NCI-H1694 treated with DMSO at 0.1 percent for 48 hours (cell line): ENCODE measurements at regions not wholly inside any gene's neighbourhood (a gene's known extent, or its start where the extent isn't known, plus 50 kb on each side); places are given as distances from the start of the nearest gene placed in this dataset.
"Not testable (repeated sequence)": the region's sequence is repeated elsewhere in the genome, so short reads cannot be mapped to it uniquely, and the experiment has no call there.

Source experiments
- DNase-seq: peaks from one replicate; lab custom pipeline; 2025; lab: John Stamatoyannopoulos, UW

GRCh38 chr6:37078814-37079213, 73.4 kb downstream of the FGD2 start:
- DNase-seq = no peak

DNA sequence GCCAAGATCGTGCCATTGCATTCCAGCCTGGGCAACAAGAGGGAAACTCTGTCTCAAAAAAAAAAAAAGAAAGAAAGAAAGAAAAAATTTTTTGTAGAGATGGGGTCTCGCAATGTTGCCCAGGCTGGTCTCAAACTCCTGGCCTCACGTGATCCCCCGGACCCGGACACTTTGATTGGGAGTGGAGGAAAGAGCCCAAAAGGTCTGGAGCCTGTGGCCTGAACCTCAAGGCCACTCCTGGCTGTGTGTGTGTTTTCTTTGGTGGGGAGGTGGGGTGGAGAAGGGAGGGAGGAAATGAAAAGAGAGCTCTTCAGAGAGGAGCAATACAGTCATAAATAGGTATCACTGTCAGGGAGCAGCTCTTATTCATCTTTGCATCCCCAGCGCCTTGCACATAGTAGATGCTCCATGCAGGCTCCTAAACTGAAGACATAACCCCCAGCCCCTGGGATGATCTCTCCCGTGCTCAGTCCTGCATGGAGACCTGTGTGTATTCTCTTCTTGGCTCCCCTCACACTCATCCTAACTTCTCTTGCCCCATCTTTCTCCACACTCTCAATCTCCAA, 75.7 kb downstream of the FGD2 start:
- DNase-seq = no peak

DNA sequence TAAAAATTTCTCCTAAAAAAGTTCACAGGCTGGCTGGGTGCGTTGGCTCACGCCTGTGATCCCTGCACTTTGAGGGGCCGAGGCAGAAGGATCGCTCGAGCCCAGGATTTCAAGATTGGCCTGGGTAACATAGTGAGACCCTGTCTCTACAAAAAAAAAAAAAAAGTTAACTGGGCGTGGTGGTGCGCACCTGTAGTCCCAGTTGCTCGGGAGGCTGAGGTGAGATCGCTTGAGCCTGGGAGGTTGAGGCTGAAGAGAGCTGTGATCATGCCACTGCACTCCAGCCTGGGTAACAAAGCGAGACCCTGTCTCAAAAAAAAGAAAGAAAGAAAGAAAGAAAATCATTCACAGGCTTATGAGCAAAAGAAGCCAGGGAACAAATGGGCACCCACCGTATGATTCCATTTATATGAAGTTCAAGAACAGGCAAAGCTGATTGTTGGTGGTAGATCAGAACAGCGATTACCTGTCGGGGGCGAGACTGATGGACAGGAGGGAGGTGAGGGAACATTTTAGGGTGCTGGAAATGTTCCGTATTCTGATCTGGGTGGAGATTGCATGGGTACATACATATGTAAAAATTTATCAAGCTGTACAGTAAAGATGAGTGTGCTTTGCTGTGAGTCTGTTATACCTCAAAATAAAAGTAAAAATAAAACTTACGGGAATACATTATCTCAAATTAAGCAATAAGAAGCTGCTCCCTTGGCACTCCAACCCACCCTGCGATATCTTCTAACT, 77.1 kb downstream of the FGD2 start:
- DNase-seq = no peak

GRCh38 chr6:37083243-37084138, 78.0 kb downstream of the FGD2 start:
- peak; percentile 77 for DNase-seq

- not testable (repeated sequence) for DNase-seq
These were observed 79.2 kb downstream of the FGD2 start for GRCh38 chr6:37084665-37085064.

DNA sequence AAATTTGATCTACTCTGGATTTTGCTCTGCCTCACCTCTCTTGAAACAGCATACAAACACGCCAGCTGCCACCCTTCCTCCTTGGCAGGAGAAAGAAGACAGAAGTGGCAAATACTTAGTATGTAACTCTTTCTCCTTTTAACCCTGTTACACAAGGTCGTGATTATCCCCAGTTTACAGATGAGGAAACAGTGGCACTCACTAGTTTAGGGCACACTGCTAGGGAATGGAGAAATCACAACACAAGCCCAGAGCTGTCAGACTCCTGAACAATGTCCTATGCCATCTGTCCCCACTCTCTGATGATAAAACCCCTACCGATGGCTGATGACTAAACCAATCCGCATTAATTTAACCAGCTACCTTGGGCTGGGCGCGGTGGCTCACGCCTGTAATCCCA, 79.7 kb downstream of the FGD2 start:
- no peak for DNase-seq

- DNase-seq = no peak
These were observed 81.1 kb upstream of the PIM1 start for GRCh38 chr6:37088897-37089296.

DNA sequence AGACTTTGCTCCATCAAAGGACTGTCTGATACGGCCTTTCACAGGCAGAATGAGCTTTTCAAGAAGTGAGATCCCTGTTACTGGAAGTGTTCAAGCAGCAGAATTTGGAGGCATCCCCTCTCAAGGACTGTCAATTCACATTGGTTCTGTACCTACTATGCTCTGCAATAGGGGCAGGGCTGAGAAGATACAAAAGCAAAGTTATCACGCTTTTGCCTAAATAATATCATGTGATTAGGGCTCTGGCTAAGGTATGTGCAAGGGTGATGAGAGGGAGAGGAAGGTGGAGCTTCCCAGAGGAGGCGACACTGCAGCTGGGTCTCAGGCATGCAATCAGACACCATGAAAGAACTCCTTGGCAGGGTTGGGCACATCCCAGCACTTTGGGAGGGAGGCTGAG, 80.2 kb upstream of the PIM1 start:
- no peak for DNase-seq

- DNase-seq = not testable (repeated sequence)
These were observed 78.8 kb upstream of the PIM1 start for GRCh38 chr6:37091104-37091503.

DNA sequence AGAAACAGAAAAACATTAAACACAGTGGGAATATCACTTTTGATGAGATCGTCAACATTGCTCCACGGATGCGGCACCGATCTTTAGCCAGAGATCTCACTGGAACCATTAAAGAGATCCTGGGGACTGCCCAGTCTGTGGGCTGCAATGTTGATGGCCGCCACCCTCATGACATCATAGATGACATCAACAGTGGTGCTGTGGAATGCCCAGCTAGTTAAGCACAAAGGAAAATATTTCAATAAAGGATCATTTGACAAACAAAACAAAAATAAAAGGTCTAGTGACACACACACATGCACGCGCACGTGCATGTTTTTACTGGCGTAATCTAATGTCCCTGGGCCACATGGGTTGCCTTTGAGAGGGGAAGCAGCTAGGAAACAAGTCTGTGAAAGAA, 78.4 kb upstream of the PIM1 start:
- DNase-seq = not testable (repeated sequence)

- no peak for DNase-seq
These were observed 76.8 kb upstream of the PIM1 start for GRCh38 chr6:37092923-37093727.

DNA sequence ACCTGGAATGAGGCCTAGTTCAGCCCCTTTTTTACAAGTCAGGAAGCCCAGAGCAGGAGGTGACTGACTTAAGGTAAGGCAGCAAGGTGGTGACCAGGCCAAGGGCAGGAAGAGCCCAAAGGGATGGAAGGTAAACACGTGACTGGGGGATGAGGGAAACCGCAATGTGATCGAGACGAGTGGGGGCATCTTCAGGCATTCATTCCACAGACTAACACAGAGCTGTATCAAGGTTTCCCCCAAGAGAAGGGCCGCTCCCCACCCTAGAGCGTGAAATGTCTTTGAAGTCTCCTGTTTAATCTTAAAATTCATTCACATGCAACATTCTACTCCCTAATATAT, 76.3 kb upstream of the PIM1 start:
- DNase-seq = no peak

DNA sequence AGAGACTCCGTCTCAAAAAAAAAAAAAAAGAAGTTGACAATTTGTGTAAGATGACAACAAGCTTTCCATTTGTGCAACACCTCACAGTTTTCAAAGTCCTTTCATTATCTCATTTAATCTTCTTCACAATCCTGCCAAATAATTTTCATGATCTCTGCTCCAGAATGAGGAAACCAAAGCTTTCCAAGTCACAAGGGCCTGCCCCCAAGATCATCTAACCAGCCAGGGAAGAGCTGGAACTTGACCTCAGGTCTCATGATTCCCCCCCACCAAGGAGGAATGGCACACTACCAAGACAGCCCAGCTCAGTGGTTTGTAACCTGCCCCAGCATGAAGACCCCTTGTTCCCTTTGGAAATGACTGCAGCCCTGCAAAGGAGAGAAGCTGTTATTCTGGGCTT, 74.0 kb upstream of the PIM1 start:
- DNase-seq = no peak

DNA sequence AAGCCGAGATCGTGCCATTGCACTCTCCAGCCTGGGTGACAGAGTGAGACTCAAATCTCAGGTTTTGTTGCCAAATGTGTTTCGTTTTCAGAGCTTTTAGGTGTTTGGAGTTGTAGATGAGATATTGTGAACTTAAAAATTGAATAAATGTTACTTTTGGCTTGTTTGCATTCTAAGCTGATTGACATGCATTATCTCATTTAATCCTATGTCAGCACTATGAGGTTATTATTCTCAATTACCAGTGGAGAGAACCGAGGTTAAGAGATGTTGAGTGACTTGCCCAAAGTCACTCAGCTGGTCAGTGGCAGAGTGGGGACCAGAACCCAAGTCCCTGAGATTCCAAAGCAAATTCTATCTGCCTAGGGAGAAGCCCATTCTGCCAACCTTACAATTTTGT, 72.6 kb upstream of the PIM1 start:
- no peak for DNase-seq

DNA sequence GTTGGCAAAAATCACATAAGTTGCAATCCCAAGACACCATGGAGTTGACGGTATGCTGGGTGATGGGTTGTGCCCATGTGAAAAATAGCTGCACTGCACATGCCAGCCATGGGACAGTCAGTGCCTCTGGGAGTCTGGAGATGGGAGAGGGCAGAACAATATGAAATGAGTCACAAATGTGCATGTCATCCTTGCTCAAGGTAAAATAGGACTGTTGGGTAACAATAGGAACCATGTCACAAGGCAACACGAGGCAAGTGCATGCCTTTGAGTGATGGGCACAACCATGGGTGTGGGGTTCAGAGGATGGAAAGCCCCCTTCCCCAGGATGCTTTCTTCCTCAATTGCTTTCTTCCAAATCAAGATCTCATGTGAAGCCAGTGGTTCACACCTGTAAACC, 70.5 kb upstream of the PIM1 start:
- DNase-seq = no peak

- DNase-seq = no peak
These were observed 69.2 kb upstream of the PIM1 start for GRCh38 chr6:37100745-37101144.

DNA sequence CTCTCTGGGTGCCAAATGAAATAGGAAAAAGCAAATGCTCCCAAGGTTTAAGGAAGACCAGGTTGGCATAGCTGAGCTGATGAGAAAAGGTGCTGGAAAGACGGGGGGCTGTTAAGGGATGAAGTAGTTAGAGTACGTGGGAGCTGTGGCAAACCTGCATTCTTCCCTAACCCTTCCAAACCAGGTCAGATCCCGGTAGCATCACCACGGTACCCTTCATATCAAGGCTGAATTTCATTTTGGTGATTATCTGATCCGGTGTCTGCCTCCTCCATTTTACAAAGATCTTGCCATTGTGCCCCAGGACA, 68.0 kb upstream of the PIM1 start:
- DNase-seq = no peak

- peak; percentile 92 for DNase-seq
These were observed 67.4 kb upstream of the PIM1 start for GRCh38 chr6:37102299-37103168.

DNA sequence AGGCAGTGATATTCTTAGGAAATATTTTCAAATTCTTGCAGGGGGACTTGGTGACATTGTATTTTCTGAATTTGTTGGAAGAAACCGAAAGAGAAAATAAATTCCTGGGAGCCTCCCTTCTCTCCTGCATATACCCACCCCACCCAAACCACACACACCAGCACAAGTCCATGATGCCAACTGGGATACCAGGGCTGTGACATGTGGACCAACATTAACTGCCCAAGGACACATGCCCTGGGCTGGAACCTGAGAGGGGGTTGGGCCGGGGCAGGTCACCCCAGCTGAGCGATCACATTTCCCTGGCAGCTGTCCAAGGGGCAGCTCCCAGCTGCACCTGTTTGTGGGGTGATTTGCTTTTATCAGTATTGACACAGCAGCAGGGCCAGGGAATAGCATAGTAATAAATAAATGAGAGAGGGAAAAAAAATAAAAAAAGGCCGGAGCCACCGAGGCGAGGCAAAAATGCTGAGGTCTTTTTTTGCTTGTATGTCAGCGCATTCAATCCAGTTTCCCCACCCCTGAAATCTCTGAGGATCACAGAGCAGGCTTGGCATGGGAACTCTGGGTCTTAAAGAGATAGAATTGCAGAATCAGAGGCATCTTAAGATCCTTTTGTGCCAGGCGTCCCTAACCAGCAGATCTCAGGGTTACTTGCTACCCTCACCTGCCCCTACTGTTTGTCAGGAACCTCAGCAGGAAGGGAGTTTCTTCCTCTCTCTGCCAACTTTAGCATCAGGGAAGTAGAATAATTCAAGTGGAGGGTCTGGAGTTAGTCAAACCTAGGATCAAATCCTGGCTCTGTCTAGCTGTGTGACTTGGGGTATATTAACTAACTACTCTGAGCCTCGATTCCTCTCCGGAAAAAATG, 66.5 kb upstream of the PIM1 start:
- peak; percentile 66 for DNase-seq

- DNase-seq = no peak
These were observed 65.2 kb upstream of the PIM1 start for GRCh38 chr6:37104824-37105147.
